Endodermal cell (in vitro differentiated cells): ENCODE measurements at regions not wholly inside any gene's neighbourhood (a gene's known extent, or its start where the extent isn't known, plus 50 kb on each side); places are given as distances from the start of the nearest gene placed in this dataset.

Source experiments
- DNase-seq: peaks from one replicate; pipeline ENCODE4 v3.0.0-alpha.2; 2017
- H3K27ac ChIP-seq: 2 replicates; pipeline ENCODE4 v1.5.1; 2013; ENCODE audit warnings: mild to moderate bottlenecking, low read depth, low read length, moderate library complexity
- H3K27me3 ChIP-seq: 2 replicates; pipeline ENCODE4 v1.6.1; 2013; ENCODE audit warnings: mild to moderate bottlenecking, low read length, moderate library complexity; ENCODE audit not compliant: insufficient read depth, control insufficient read depth, poor library complexity, severe bottlenecking
- H3K36me3 ChIP-seq: 2 replicates; pipeline ENCODE4 v1.7.0; 2013; ENCODE audit warnings: mild to moderate bottlenecking, low read length, moderate library complexity; ENCODE audit not compliant: control insufficient read depth, insufficient read depth
- H3K4me1 ChIP-seq: one replicate; pipeline ENCODE4 v1.7.0; 2013; ENCODE audit warnings: low read length; ENCODE audit not compliant: control insufficient read depth, insufficient read depth
- H3K4me3 ChIP-seq: 2 replicates; pipeline ENCODE4 v1.5.1; 2013; ENCODE audit warnings: mild to moderate bottlenecking, low read length, moderate library complexity
- H3K9ac ChIP-seq: 2 replicates; pipeline ENCODE4 v1.6.1; 2013; ENCODE audit warnings: mild to moderate bottlenecking, low read length, moderate library complexity; ENCODE audit not compliant: poor library complexity, severe bottlenecking; ENCODE audit errors: extremely low read depth
- H3K9me3 ChIP-seq: 2 replicates; pipeline ENCODE4 v1.6.1; 2013; ENCODE audit warnings: mild to moderate bottlenecking, low read length, moderate library complexity; ENCODE audit not compliant: control insufficient read depth
- H3K27ac Mint-ChIP-seq: 2 replicates; pipeline ENCODE4 v1.8.0; 2020; ENCODE audit warnings: mixed read lengths
- H3K27me3 Mint-ChIP-seq: 2 replicates; pipeline ENCODE4 v1.8.0; 2021; ENCODE audit warnings: mild to moderate bottlenecking, mixed read lengths; ENCODE audit not compliant: insufficient read depth
- H3K36me3 Mint-ChIP-seq: 2 replicates; pipeline ENCODE4 v1.8.0; 2020; ENCODE audit warnings: low read depth, mixed read lengths
- H3K4me1 Mint-ChIP-seq: 2 replicates; pipeline ENCODE4 v1.8.0; 2020; ENCODE audit warnings: mixed read lengths
- H3K4me3 Mint-ChIP-seq: 2 replicates; pipeline ENCODE4 v1.8.0; 2020; ENCODE audit warnings: mild to moderate bottlenecking, moderate library complexity, mixed read lengths
- H3K9me3 Mint-ChIP-seq: 2 replicates; pipeline ENCODE4 v1.8.0; 2020; ENCODE audit warnings: mild to moderate bottlenecking, mixed read lengths
- CTCF ChIP-seq: fragments of 200-600 bp; sonication (generic); conservative IDR thresholded peaks from 2 replicates; pipeline ENCODE4 v1.5.0; 2021; ENCODE audit warnings: antibody characterized with exemption, mild to moderate bottlenecking
- WGBS, 2 experiments: methylation state at CpG; one replicate each; pipeline versions ENCODE4 v1.1.5 to v1.1.7; 2013; ENCODE audit warnings: missing lambda C conversion rate in 2 of 2, mixed read lengths in 1 of 2; ENCODE audit not compliant: insufficient coverage in 1 of 2, insufficient read length in 1 of 2; 5-methylcytosine and 5-hydroxymethylcytosine counted together

GRCh38 chr9:78439190-78439865 is 142.4 kb downstream of the PSAT1 start:
- Mint-ChIP-seq H3K4me1 (peaks cover 26% of the 10 kb centered on the region), H3K9me3 (peaks cover 7% of the 10 kb centered on the region), H3K27me3 (no peaks in the 10 kb centered on the region), H3K4me3 (no peak overlapping the region), H3K36me3 (no peaks in the 10 kb centered on the region), H3K27ac (peak overlapping the region; percentile 12)
- peak; percentile 96 for TF ChIP-seq CTCF
- Histone ChIP-seq H3K4me3 (no peak overlapping the region), H3K27me3 (no peaks in the 10 kb centered on the region), H3K27ac (peak overlapping the region; percentile 44), H3K9me3 (no peaks in the 10 kb centered on the region), H3K4me1 (peaks cover 15% of the 10 kb centered on the region), H3K36me3 (no peaks in the 10 kb centered on the region), H3K9ac (no peak overlapping the region)
- WGBS, 2 experiments: 7 to 17% methylated on average over 15 to 23 of the region's 23 CpGs
- peak; percentile 95 for DNase-seq

GRCh38 chr9:78439866-78440830 is 143.2 kb downstream of the PSAT1 start:
- no peaks in the 10 kb centered on the region for H3K36me3 ChIP-seq
- peaks cover 7% of the 10 kb centered on the region for H3K9me3 Mint-ChIP-seq

More at GRCh38 chr9:78439866-78440830, 143.2 kb downstream of the PSAT1 start:
- Mint-ChIP-seq H3K36me3 (no peaks in the 10 kb centered on the region), H3K27me3 (no peaks in the 10 kb centered on the region), H3K27ac (peak overlapping the region; percentile 12), H3K4me1 (peaks cover 26% of the 10 kb centered on the region), H3K4me3 (no peak overlapping the region)
- H3K4me1 ChIP-seq: peaks cover 15% of the 10 kb centered on the region
- TF ChIP-seq CTCF: peak; percentile 48
- no peaks in the 10 kb centered on the region for H3K27me3 ChIP-seq
- H3K9me3 ChIP-seq: no peaks in the 10 kb centered on the region
- no peak overlapping the region for H3K9ac ChIP-seq
- WGBS, 2 experiments: 63 to 73% methylated on average over 5 to 10 of the region's 10 CpGs
- peak overlapping the region; percentile 44 for H3K27ac ChIP-seq
- no peak for DNase-seq
- no peak overlapping the region for H3K4me3 ChIP-seq
